DMS153 treated with DMSO at 0.1 percent for 48 hours (cell line): ENCODE measurements at regions not wholly inside any gene's neighbourhood (a gene's known extent, or its start where the extent isn't known, plus 50 kb on each side); places are given as distances from the start of the nearest gene placed in this dataset.

Experiments
- DNase-seq: peaks from one replicate; lab custom pipeline; 2025; ENCODE audit not compliant: unreplicated experiment; lab: John Stamatoyannopoulos, UW

- no peak for DNase-seq
These were observed 334.9 kb downstream of the HNRNPD start for GRCh38 chr4:82038936-82039335.

GRCh38 chr4:82036181-82036580 lies 337.6 kb downstream of the HNRNPD start:
- DNase-seq, result no peak

GRCh38 chr4:82034878-82035277 lies 338.9 kb downstream of the HNRNPD start:
- no peak for DNase-seq

GRCh38 chr4:82033862-82034261 lies 339.9 kb downstream of the HNRNPD start:
- no peak for DNase-seq

GRCh38 chr4:82031376-82031927 lies 342.3 kb downstream of the HNRNPD start:
- no peak for DNase-seq

GRCh38 chr4:82017680-82018079 lies 356.1 kb downstream of the HNRNPD start:
- DNase-seq, result no peak

GRCh38 chr4:82005158-82005557 lies 368.6 kb downstream of the HNRNPD start:
- no peak for DNase-seq

- DNase-seq, result no peak
These were observed 376.5 kb downstream of the HNRNPD start for GRCh38 chr4:81997313-81997712.

- no peak for DNase-seq
These were observed 382.9 kb downstream of the HNRNPD start for GRCh38 chr4:81990898-81991297.

GRCh38 chr4:81990211-81990610 lies 383.6 kb downstream of the HNRNPD start:
- DNase-seq, result no peak

GRCh38 chr4:81989202-81989601 lies 384.6 kb downstream of the HNRNPD start:
- DNase-seq, result no peak

- DNase-seq, result no peak
These were observed 385.6 kb downstream of the HNRNPD start for GRCh38 chr4:81988178-81988577.

GRCh38 chr4:81984746-81985145 lies 389.0 kb downstream of the HNRNPD start:
- no peak for DNase-seq

- DNase-seq, result no peak
These were observed 390.8 kb downstream of the HNRNPD start for GRCh38 chr4:81982846-81983540.

- DNase-seq, result no peak
These were observed 392.6 kb downstream of the HNRNPD start for GRCh38 chr4:81981218-81981617.

GRCh38 chr4:81974523-81974922 lies 399.3 kb downstream of the HNRNPD start:
- no peak for DNase-seq

- DNase-seq, result no peak
These were observed 402.0 kb downstream of the HNRNPD start for GRCh38 chr4:81971637-81972381.

- DNase-seq, result no peak
These were observed 402.7 kb downstream of the HNRNPD start for GRCh38 chr4:81971061-81971460.

- no peak for DNase-seq
These were observed 403.3 kb downstream of the HNRNPD start for GRCh38 chr4:81970454-81970853.

GRCh38 chr4:81966676-81967075 lies 407.1 kb downstream of the HNRNPD start:
- DNase-seq, result no peak

- no peak for DNase-seq
These were observed 407.9 kb downstream of the HNRNPD start for GRCh38 chr4:81965911-81966310.

GRCh38 chr4:81965454-81965853 lies 408.3 kb downstream of the HNRNPD start:
- DNase-seq, result no peak

GRCh38 chr4:81963763-81964020 lies 410.1 kb downstream of the HNRNPD start:
- no peak for DNase-seq
